ENCODE measurements at regions not wholly inside any gene's neighbourhood (a gene's known extent, or its start where the extent isn't known, plus 50 kb on each side); places are given as distances from the start of the nearest gene placed in this dataset.

DNA sequence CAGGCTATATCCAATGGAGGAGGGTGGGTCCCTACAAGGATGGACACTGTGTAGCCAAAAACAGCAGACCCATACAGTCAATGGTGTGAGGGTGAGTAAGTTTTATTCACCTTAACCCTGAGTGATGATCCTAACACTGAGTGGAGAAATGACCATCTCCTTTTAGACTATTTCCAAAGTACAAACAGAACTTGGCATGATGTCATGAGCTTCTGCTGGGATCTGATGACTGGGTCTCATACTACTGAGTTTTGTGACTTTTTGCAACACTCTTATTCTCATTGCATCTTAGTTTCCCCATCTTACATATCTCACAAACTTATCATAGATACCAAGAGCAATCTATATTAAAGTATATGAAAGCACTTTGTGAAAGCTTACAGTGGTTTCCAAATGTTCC lies 330.3 kb upstream of the CFAP20DC start:
- Histone ChIP-seq H3K79me2 (ENCODE audit: low read depth) (no peaks in the 10 kb centered on the region), H3K27ac (no peak overlapping the region), H4K20me1 (ENCODE audit: insufficient read depth) (no peaks in the 10 kb centered on the region), H3K27me3 (ENCODE audit: insufficient read depth, low read depth) (no peaks in the 10 kb centered on the region), H3K9me2 (ENCODE audit: insufficient read depth) (no peaks in the 10 kb centered on the region), H2AFZ (no peak overlapping the region), H3F3A (ENCODE audit: insufficient read depth, low read depth) (no peaks in the 10 kb centered on the region), H3K4me1 (replicated peaks; ENCODE audit: insufficient read depth) (no peaks in the 10 kb centered on the region), H3K4me3 (no peak overlapping the region), H3K4me2 (no peak overlapping the region), H3K36me3 (ENCODE audit: low read depth) (no peaks in the 10 kb centered on the region), H3K9me3 (ENCODE audit: insufficient read depth, low read depth) (no peaks in the 10 kb centered on the region)
- intact Hi-C loops (cut with micrococcal nuclease; ENCODE audit: unreplicated experiment): no loop called here
- BruUV-seq (replicated peaks): no TSS peak
- no peak for DNase-seq
- POLR2A ChIA-PET (ENCODE audit: unreplicated experiment): no interaction called here
- TF ChIP-seq EZH2 (IDR thresholded peaks at IDR 0.05; ENCODE audit: low read depth) (no peak), CTCF (conservative IDR thresholded peaks at IDR 0.05) (no peak)
- CTCF ChIA-PET: no interaction called here

DNA sequence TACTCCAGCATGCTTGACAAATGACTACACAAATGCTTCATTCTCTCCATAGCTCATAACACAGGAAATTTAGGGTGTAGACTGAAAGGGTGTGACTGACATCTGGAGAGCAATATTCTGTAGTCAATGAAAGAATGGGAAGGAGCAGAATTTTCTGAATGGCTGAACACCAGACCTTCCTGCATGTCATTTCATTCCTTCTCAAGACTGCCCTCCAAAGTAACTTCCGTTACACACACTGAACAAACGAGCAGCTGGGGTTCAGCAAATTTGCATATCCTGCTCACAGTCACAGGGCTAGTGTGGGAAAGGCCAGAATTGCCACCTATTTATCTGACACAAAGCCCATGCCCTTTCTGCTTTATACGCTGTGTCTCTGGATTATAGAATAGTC lies 325.0 kb upstream of the CFAP20DC start:
- Histone ChIP-seq H3K4me3 (no peak overlapping the region), H3K4me1 (replicated peaks; ENCODE audit: insufficient read depth) (no peaks in the 10 kb centered on the region), H3K79me2 (ENCODE audit: low read depth) (no peaks in the 10 kb centered on the region), H3F3A (ENCODE audit: insufficient read depth, low read depth) (no peaks in the 10 kb centered on the region), H3K9me3 (ENCODE audit: insufficient read depth, low read depth) (no peaks in the 10 kb centered on the region), H3K4me2 (no peak overlapping the region), H3K9me2 (ENCODE audit: insufficient read depth) (no peaks in the 10 kb centered on the region), H4K20me1 (ENCODE audit: insufficient read depth) (no peaks in the 10 kb centered on the region), H3K27me3 (ENCODE audit: insufficient read depth, low read depth) (no peaks in the 10 kb centered on the region), H3K27ac (no peak overlapping the region), H3K36me3 (ENCODE audit: low read depth) (no peaks in the 10 kb centered on the region), H2AFZ (no peak overlapping the region)
- BruUV-seq (replicated peaks): no TSS peak
- DNase-seq: no peak
- intact Hi-C loops (cut with micrococcal nuclease; ENCODE audit: unreplicated experiment): no loop called here
- TF ChIP-seq EZH2 (IDR thresholded peaks at IDR 0.05; ENCODE audit: low read depth): no peak
- no peak for TF ChIP-seq CTCF (conservative IDR thresholded peaks at IDR 0.05)
- ChIA-PET CTCF (no interaction called here), POLR2A (ENCODE audit: unreplicated experiment) (interaction anchor here (0.6 kb wide), 1 partner anchor 181 kb away, joined by 10 read pairs; no protein-coding TSS in a partner anchor)

- Histone ChIP-seq H3K4me3 (no peak overlapping the region), H3K27me3 (ENCODE audit: insufficient read depth, low read depth) (no peaks in the 10 kb centered on the region), H3K79me2 (ENCODE audit: low read depth) (no peaks in the 10 kb centered on the region), H3F3A (ENCODE audit: insufficient read depth, low read depth) (no peaks in the 10 kb centered on the region), H4K20me1 (ENCODE audit: insufficient read depth) (no peaks in the 10 kb centered on the region), H3K4me2 (no peak overlapping the region), H3K4me1 (replicated peaks; ENCODE audit: insufficient read depth) (no peaks in the 10 kb centered on the region), H3K36me3 (ENCODE audit: low read depth) (no peaks in the 10 kb centered on the region), H2AFZ (no peak overlapping the region), H3K27ac (no peak overlapping the region), H3K9me2 (ENCODE audit: insufficient read depth) (no peaks in the 10 kb centered on the region), H3K9me3 (ENCODE audit: insufficient read depth, low read depth) (no peaks in the 10 kb centered on the region)
- POLR2A ChIA-PET (ENCODE audit: unreplicated experiment): interaction anchor here (0.6 kb wide), 1 partner anchor 181 kb away, joined by 10 read pairs; no protein-coding TSS in a partner anchor
- intact Hi-C loops (cut with micrococcal nuclease; ENCODE audit: unreplicated experiment): no loop called here
- CTCF ChIA-PET: no interaction called here
- no peak for DNase-seq
- TF ChIP-seq CTCF (conservative IDR thresholded peaks at IDR 0.05) (no peak), EZH2 (IDR thresholded peaks at IDR 0.05; ENCODE audit: low read depth) (no peak)
- BruUV-seq (replicated peaks): no TSS peak
These were observed 324.4 kb upstream of the CFAP20DC start for GRCh38 chr3:59374091-59374817.

Data from PC-9 (cell line).